ENCODE measurements at regions not wholly inside any gene's neighbourhood (a gene's known extent, or its start where the extent isn't known, plus 50 kb on each side); places are given as distances from the start of the nearest gene placed in this dataset.

GRCh38 chr16:80265624-80266306 is 275.0 kb upstream of the DYNLRB2 start:
- dilution Hi-C loops (cut with MboI; ENCODE audit: extremely low pct_ligation_motif_present, low sequenced_read_pairs), result no loop called here
- Histone ChIP-seq H3K4me1 (ENCODE audit: control insufficient read depth, extremely low read depth, insufficient read depth, low read length) (peaks cover 3% of the 10 kb centered on the region), H3K9me1 (replicated peaks; ENCODE audit: control insufficient read depth, extremely low read depth, insufficient read depth, low read length) (no peaks in the 10 kb centered on the region), H3K36me3 (ENCODE audit: control insufficient read depth in 2 of 2, extremely low read depth in 1 of 2, insufficient read depth in 2 of 2, low read length in 2 of 2) (no peaks in the 10 kb centered on the region), H3K4me2 (ENCODE audit: insufficient read depth, low read length) (no peak overlapping the region), H3K27me3 (ENCODE audit: control insufficient read depth in 2 of 2, insufficient read depth in 2 of 2, low read length in 2 of 2) (no peaks in the 10 kb centered on the region), H2AFZ (ENCODE audit: low read depth, low read length) (no peak overlapping the region), H3K4me3 (replicated peaks in 1 of 3; ENCODE audit: insufficient read depth in 1 of 3, low read depth in 1 of 3, low read length in 3 of 3) (no peak overlapping the region), H3K9me3 (replicated peaks; ENCODE audit: control insufficient read depth, insufficient read depth, low read length) (no peaks in the 10 kb centered on the region), H4K20me1 (replicated peaks; ENCODE audit: control insufficient read depth, extremely low read depth, insufficient read depth, low read length) (no peaks in the 10 kb centered on the region), H3K27ac (ENCODE audit: insufficient read depth, low read depth, low read length) (no peak overlapping the region), H3K9ac (replicated peaks; ENCODE audit: extremely low read depth, insufficient read depth, low read length) (no peak overlapping the region), H3K79me2 (ENCODE audit: control insufficient read depth, insufficient read depth, low read length) (no peaks in the 10 kb centered on the region)
- BruUV-seq (replicated peaks), result no TSS peak
- no peak for DNase-seq (ENCODE audit: low read depth, low spot score)
- CTCF ChIA-PET, result interaction anchor here (1.1 to 1.4 kb wide), 2 partner anchors 15 to 100 kb away, joined by 3 to 4 read pairs; no protein-coding TSS in a partner anchor
- TF ChIP-seq POLR2AphosphoS5 (IDR thresholded peaks at IDR 0.05; ENCODE audit: insufficient read depth, low read depth, low read length) (no peak), FOS (IDR thresholded peaks at IDR 0.05; ENCODE audit: borderline replicate concordance, insufficient read depth, low read length) (no peak), POLR2A (IDR thresholded peaks at IDR 0.05; ENCODE audit: low read depth, low read length) (no peak), MAX (IDR thresholded peaks at IDR 0.05; ENCODE audit: insufficient read depth, insufficient read length) (no peak), EZH2 (IDR thresholded peaks at IDR 0.05; ENCODE audit: borderline replicate concordance, low read depth, low read length, severe bottlenecking) (no peak), GATA2 (IDR thresholded peaks at IDR 0.05; ENCODE audit: insufficient read depth, insufficient read length, low read depth, low read length) (no peak), MYC (IDR thresholded peaks at IDR 0.05; ENCODE audit: low read depth, low read length) (no peak), JUN (IDR thresholded peaks at IDR 0.05; ENCODE audit: borderline replicate concordance, insufficient read depth, insufficient read length, low read depth) (no peak)
- TF ChIP-seq, protein P1, sequence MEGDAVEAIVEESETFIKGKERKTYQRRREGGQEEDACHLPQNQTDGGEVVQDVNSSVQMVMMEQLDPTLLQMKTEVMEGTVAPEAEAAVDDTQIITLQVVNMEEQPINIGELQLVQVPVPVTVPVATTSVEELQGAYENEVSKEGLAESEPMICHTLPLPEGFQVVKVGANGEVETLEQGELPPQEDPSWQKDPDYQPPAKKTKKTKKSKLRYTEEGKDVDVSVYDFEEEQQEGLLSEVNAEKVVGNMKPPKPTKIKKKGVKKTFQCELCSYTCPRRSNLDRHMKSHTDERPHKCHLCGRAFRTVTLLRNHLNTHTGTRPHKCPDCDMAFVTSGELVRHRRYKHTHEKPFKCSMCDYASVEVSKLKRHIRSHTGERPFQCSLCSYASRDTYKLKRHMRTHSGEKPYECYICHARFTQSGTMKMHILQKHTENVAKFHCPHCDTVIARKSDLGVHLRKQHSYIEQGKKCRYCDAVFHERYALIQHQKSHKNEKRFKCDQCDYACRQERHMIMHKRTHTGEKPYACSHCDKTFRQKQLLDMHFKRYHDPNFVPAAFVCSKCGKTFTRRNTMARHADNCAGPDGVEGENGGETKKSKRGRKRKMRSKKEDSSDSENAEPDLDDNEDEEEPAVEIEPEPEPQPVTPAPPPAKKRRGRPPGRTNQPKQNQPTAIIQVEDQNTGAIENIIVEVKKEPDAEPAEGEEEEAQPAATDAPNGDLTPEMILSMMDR (IDR thresholded peaks at IDR 0.05; ENCODE audit: extremely low read depth in 1 of 2, insufficient read depth in 1 of 2, low read depth in 1 of 2, low read length in 2 of 2), result no peak
- POLR2A ChIA-PET, result no interaction called here
- intact Hi-C loops (cut with micrococcal nuclease), result no loop called here
- no peak for FAIRE-seq

Data from endothelial cell of umbilical vein (primary cell).